ENCODE measurements at regions not wholly inside any gene's neighbourhood (a gene's known extent, or its start where the extent isn't known, plus 50 kb on each side); places are given as distances from the start of the nearest gene placed in this dataset.
"Not testable (repeated sequence)": the region's sequence is repeated elsewhere in the genome, so short reads cannot be mapped to it uniquely, and the experiment has no call there.

DNA sequence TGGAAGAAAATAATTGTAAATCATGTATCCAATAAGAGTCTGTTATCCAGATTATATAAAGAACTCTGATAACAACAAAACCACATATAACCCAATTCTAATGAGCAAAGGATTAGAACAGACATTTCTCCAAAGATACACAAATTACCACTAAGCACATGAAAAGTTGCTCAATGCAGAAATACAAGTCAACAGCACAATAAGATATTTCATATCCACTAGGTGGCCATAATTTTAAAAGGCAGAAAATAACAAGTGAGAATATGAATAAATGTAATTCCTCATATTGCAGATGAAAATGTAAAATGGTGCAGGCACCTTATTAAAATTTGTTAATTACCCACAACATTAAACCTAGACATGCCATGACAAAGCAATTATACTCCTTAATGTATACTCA is 73.9 kb upstream of the ZCCHC13 start:
- Histone ChIP-seq H3K9ac (ENCODE audit: low read depth, low read length) (no peak overlapping the region), H3K4me2 (ENCODE audit: low read length) (no peak overlapping the region), H3K27me3 (ENCODE audit: control insufficient read depth, insufficient read depth, low read length) (no peaks in the 10 kb centered on the region), H3K4me1 (ENCODE audit: control insufficient read depth, insufficient read depth, low read length) (no peaks in the 10 kb centered on the region), H3K4me3 (ENCODE audit: low read length) (no peak overlapping the region), H3K36me3 (ENCODE audit: insufficient read depth, low read length) (peaks cover 3% of the 10 kb centered on the region), H3K9me3 (replicated peaks; ENCODE audit: low read length) (no peaks in the 10 kb centered on the region)

DNA sequence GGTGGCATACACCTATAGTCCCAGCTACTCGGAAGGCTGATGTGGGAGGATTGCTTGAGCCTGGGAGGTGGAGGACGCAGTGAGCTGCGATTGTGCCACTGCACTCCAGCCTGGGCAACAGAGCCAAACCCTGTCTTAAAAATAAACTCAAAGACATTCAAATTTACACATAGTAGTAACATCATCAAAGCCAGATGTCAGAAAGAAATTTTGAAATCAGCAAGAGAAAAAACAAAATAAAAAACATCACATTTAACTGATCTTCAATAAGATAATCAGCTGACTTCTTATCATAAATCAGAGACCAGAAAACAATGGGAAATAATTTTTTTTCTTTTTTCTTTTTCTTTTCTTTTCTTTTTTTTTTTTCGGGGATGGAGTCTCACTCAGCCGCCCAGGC is 78.9 kb upstream of the ZCCHC13 start:
- H3K36me3 ChIP-seq (ENCODE audit: insufficient read depth, low read length), result peaks cover 22% of the 10 kb centered on the region
- no peak overlapping the region for H3K4me3 ChIP-seq (ENCODE audit: low read length)
- peaks cover 4% of the 10 kb centered on the region for H3K27me3 ChIP-seq (ENCODE audit: control insufficient read depth, insufficient read depth, low read length)
- no peaks in the 10 kb centered on the region for H3K4me1 ChIP-seq (ENCODE audit: control insufficient read depth, insufficient read depth, low read length)
- no peaks in the 10 kb centered on the region for H3K9me3 ChIP-seq (replicated peaks; ENCODE audit: low read length)
- H3K4me2 ChIP-seq (ENCODE audit: low read length), result no peak overlapping the region
- no peak overlapping the region for H3K9ac ChIP-seq (ENCODE audit: low read depth, low read length)

DNA sequence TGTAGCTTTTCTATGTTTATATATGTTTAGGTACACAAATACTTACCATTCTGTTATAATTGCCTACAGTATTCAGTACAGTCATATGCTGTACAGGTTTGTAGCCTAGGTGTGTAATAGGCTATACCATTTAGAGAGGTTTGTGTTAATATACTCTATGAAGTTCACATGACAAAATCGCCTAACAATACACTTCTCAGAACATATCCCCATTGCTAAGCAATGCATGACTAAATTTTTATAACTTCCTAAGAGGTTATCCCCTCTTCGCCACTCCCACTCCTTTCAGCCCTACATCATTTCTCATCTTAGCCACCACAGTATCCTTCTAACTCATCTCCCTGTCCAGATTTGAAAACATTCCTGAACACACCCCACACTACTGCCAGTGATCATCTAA is 83.7 kb upstream of the ZCCHC13 start:
- H3K9ac ChIP-seq (ENCODE audit: low read depth, low read length), result no peak overlapping the region
- H3K9me3 ChIP-seq (replicated peaks; ENCODE audit: low read length), result no peaks in the 10 kb centered on the region
- no peak overlapping the region for H3K4me2 ChIP-seq (ENCODE audit: low read length)
- H3K36me3 ChIP-seq (ENCODE audit: insufficient read depth, low read length), result peaks cover 30% of the 10 kb centered on the region
- no peaks in the 10 kb centered on the region for H3K4me1 ChIP-seq (ENCODE audit: control insufficient read depth, insufficient read depth, low read length)
- H3K4me3 ChIP-seq (ENCODE audit: low read length), result no peak overlapping the region
- peaks cover 4% of the 10 kb centered on the region for H3K27me3 ChIP-seq (ENCODE audit: control insufficient read depth, insufficient read depth, low read length)

DNA sequence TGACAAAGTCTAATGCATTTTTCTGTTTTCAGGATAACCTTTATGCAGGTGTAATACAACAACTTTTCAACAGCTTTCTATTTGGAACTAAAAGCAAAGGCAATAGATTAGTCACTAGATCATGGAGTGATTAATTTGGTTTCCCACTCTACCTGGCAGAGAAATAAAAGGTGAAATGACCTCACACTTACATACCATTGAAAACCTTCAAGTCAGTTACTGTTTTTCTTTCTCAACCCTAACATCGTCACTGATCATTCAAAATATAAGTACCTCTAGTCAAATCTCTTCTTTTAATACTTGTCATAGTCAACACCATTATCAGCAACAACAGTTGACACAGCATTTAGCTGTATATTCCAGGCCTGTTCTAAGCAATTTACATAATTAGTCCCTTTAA is 85.1 kb upstream of the ZCCHC13 start:
- Histone ChIP-seq H3K4me2 (ENCODE audit: low read length) (no peak overlapping the region), H3K9me3 (replicated peaks; ENCODE audit: low read length) (no peaks in the 10 kb centered on the region), H3K9ac (ENCODE audit: low read depth, low read length) (no peak overlapping the region), H3K4me1 (ENCODE audit: control insufficient read depth, insufficient read depth, low read length) (no peaks in the 10 kb centered on the region), H3K27me3 (ENCODE audit: control insufficient read depth, insufficient read depth, low read length) (peaks cover 4% of the 10 kb centered on the region), H3K36me3 (ENCODE audit: insufficient read depth, low read length) (peaks cover 29% of the 10 kb centered on the region), H3K4me3 (ENCODE audit: low read length) (no peak overlapping the region)

DNA sequence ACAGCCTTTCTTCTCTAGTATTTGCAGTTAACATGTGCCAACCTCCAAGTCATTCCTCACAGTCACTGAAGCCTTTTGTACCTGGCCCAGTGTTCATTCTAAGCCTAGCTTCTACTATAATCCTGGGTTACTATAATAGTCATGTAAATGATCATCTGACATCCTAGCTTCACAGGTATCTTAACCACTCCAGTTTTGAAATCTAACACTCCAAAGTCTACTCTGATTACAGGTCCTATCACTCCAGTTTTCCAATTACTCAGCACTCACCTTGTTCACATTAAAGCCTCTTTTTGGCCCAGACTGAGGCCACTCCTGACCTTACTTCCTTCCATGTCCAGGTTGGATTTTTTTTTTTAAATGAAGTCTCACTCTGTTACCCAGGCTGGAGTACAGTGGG is 87.6 kb upstream of the ZCCHC13 start:
- H3K9ac ChIP-seq (ENCODE audit: low read depth, low read length), result no peak overlapping the region
- H3K4me2 ChIP-seq (ENCODE audit: low read length), result no peak overlapping the region
- no peaks in the 10 kb centered on the region for H3K4me1 ChIP-seq (ENCODE audit: control insufficient read depth, insufficient read depth, low read length)
- H3K27me3 ChIP-seq (ENCODE audit: control insufficient read depth, insufficient read depth, low read length), result peaks cover 4% of the 10 kb centered on the region
- H3K9me3 ChIP-seq (replicated peaks; ENCODE audit: low read length), result no peaks in the 10 kb centered on the region
- no peak overlapping the region for H3K4me3 ChIP-seq (ENCODE audit: low read length)
- peaks cover 21% of the 10 kb centered on the region for H3K36me3 ChIP-seq (ENCODE audit: insufficient read depth, low read length)

DNA sequence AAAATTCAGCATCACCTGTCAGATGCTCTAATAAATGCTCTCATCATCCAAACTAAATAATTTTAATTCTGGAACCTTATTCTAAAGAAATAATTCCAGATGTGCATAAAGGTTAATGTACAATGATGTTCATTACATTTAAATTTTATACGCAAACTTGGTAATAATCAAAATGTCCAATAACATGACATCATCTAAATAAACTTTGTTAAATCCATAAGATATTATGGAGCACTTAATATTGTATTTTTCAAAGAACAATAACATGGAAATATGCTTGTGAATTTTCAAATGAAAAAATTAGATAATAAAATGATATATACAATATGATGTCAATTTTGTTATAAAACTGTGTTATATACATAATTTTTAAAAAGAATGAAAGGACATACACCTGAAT is 92.1 kb upstream of the ZCCHC13 start:
- Histone ChIP-seq H3K36me3 (ENCODE audit: insufficient read depth, low read length) (peaks cover 12% of the 10 kb centered on the region), H3K9ac (ENCODE audit: low read depth, low read length) (no peak overlapping the region), H3K4me3 (ENCODE audit: low read length) (no peak overlapping the region), H3K27me3 (ENCODE audit: control insufficient read depth, insufficient read depth, low read length) (no peaks in the 10 kb centered on the region), H3K4me2 (ENCODE audit: low read length) (no peak overlapping the region), H3K4me1 (ENCODE audit: control insufficient read depth, insufficient read depth, low read length) (no peaks in the 10 kb centered on the region), H3K9me3 (replicated peaks; ENCODE audit: low read length) (no peaks in the 10 kb centered on the region)

DNA sequence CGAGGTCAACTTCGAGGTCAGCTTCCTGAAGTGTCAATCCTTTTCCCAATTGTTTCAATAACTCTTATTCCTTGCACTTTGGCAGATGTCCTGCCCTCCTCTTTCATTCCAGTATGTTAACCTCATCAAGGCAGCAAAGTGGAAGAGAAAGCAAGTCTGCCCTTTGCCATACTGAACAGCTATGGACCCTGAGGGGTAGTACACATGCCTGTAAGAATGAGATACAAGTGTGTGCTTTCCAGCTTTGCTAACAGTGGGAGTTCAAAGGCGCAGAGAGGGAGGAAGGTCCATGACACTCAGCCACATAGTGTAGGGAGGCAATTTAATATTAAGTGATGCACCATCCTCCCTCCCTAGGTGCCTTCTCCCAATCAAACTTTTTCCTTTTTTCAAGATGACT is 96.4 kb upstream of the ZCCHC13 start:
- H3K9me3 ChIP-seq (replicated peaks; ENCODE audit: low read length), result no peaks in the 10 kb centered on the region
- no peaks in the 10 kb centered on the region for H3K4me1 ChIP-seq (ENCODE audit: control insufficient read depth, insufficient read depth, low read length)
- H3K4me3 ChIP-seq (ENCODE audit: low read length), result no peak overlapping the region
- H3K4me2 ChIP-seq (ENCODE audit: low read length), result no peak overlapping the region
- no peaks in the 10 kb centered on the region for H3K27me3 ChIP-seq (ENCODE audit: control insufficient read depth, insufficient read depth, low read length)
- no peak overlapping the region for H3K9ac ChIP-seq (ENCODE audit: low read depth, low read length)
- peaks cover 18% of the 10 kb centered on the region for H3K36me3 ChIP-seq (ENCODE audit: insufficient read depth, low read length)

DNA sequence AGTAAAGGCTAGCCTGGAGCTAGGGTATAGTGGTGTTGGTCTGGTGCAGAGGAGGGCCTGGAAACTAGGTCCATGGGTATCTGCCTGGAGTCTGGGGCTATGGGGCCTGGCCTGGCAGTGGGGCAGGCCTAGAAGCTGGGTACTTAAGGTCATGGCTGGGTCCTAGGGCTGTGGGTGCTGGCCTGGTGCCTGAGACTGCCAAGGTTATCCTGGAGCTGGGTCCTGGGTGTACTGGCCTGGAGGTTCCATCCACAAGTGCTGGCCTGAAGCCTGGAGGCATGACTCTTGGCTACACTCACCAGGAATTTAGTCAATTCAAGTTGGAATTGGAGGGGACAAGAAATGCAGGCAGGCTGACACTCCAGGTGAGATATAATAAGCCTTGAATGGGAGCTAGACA is 108.4 kb upstream of the ZCCHC13 start:
- H3K27me3 ChIP-seq (ENCODE audit: control insufficient read depth, insufficient read depth, low read length), result peaks cover 14% of the 10 kb centered on the region
- no peak overlapping the region for H3K4me2 ChIP-seq (ENCODE audit: low read length)
- H3K4me1 ChIP-seq (ENCODE audit: control insufficient read depth, insufficient read depth, low read length), result no peaks in the 10 kb centered on the region
- no peaks in the 10 kb centered on the region for H3K9me3 ChIP-seq (replicated peaks; ENCODE audit: low read length)
- no peak overlapping the region for H3K4me3 ChIP-seq (ENCODE audit: low read length)
- H3K36me3 ChIP-seq (ENCODE audit: insufficient read depth, low read length), result no peaks in the 10 kb centered on the region
- no peak overlapping the region for H3K9ac ChIP-seq (ENCODE audit: low read depth, low read length)

DNA sequence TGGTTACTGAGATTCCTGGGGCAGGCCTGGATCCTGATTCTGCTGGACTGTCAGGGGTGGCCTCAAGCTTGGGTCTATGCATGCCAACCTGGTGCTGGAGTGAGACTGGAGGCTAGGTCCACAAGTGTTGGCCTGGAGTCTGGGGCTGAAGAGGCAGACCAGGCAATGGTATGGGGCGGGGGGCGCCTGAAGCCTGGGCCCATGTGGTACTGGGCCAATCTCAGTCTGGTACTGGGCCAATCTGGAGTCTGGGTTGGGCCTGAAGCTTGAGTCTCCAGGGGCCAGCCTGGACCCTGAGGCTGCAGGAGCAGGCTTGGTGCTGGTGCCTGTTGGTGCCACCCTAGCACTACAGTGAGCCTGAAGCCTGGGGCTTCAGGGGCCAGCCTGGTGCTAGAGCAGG is 108.9 kb upstream of the ZCCHC13 start:
- H3K9me3 ChIP-seq (replicated peaks; ENCODE audit: low read length), result no peaks in the 10 kb centered on the region

DNA sequence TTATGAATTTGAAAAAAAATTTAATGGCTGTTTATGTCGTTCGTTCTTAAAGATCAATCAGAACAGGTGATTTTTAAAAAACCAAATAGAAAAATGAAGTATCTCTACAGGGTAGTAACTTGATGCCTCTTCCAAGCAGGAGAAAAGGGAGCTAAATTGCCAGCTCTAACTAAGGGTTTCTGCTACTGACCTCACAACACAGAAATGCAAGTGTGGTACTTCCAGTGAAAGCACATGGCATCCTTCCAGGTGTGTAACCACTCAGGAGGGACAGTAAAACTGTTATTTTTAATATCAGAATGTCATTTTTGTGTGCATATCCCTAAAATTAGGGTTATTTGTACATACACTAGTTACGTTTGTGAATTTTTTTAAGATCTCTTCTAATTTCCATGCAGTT is 116.8 kb upstream of the ZCCHC13 start:
- Histone ChIP-seq H3K27me3 (ENCODE audit: control insufficient read depth, insufficient read depth, low read length) (peaks cover 9% of the 10 kb centered on the region), H3K4me1 (ENCODE audit: control insufficient read depth, insufficient read depth, low read length) (no peaks in the 10 kb centered on the region), H3K9ac (ENCODE audit: low read depth, low read length) (no peak overlapping the region), H3K36me3 (ENCODE audit: insufficient read depth, low read length) (no peaks in the 10 kb centered on the region), H3K4me3 (ENCODE audit: low read length) (no peak overlapping the region), H3K9me3 (replicated peaks; ENCODE audit: low read length) (no peaks in the 10 kb centered on the region), H3K4me2 (ENCODE audit: low read length) (no peak overlapping the region)

More for the DNA sequence above, 108.9 kb upstream of the ZCCHC13 start:
- Histone ChIP-seq H3K4me2 (ENCODE audit: low read length) (no peak overlapping the region), H3K36me3 (ENCODE audit: insufficient read depth, low read length) (no peaks in the 10 kb centered on the region), H3K4me3 (ENCODE audit: low read length) (no peak overlapping the region), H3K27me3 (ENCODE audit: control insufficient read depth, insufficient read depth, low read length) (peaks cover 14% of the 10 kb centered on the region), H3K9ac (ENCODE audit: low read depth, low read length) (no peak overlapping the region), H3K4me1 (ENCODE audit: control insufficient read depth, insufficient read depth, low read length) (no peaks in the 10 kb centered on the region)

DNA sequence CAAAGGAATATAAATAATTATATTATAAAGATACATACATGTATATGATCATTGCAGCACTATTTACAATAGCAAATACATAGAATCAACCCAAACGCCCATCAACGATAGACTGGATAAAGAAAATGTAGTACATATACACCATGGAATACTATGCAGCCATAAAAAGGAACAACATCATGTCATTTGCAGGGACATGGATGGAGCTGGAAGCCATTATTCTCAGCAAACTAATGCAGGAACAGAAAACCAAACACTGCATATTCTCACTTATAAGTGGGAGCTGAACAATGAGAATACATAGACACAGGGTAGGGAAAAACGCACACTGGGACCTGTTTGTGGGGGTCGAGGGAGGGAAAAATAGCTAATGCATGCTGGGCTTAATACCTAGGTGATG is 120.9 kb upstream of the ZCCHC13 start:
- not testable (repeated sequence) for H3K9ac ChIP-seq (ENCODE audit: low read depth, low read length); H3K9me3 ChIP-seq (replicated peaks; ENCODE audit: low read length); H3K36me3 ChIP-seq (ENCODE audit: insufficient read depth, low read length); H3K27me3 ChIP-seq (ENCODE audit: control insufficient read depth, insufficient read depth, low read length); H3K4me2 ChIP-seq (ENCODE audit: low read length); H3K4me3 ChIP-seq (ENCODE audit: low read length); H3K4me1 ChIP-seq (ENCODE audit: control insufficient read depth, insufficient read depth, low read length)

DNA sequence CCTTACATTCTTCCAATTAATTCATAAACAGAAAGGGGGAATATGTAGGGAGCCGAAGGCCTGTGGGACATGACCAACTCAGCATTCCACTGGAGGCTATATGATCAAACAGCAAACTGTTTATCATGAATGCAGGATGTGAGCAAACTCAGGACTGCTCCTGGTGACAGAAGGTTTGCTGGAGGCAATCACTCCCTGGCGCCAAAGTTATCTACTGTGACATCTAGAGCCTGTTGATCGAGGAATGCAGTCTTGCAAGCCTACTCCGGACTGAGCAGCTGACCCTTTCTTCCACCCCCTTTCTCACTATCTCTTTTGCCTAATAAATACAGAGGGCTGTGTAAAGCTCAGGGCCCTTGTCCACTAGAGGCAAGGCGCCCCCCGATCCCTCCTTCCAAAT is 122.0 kb upstream of the ZCCHC13 start:
- H3K9me3 ChIP-seq (replicated peaks; ENCODE audit: low read length); H3K9ac ChIP-seq (ENCODE audit: low read depth, low read length); H3K4me3 ChIP-seq (ENCODE audit: low read length); H3K27me3 ChIP-seq (ENCODE audit: control insufficient read depth, insufficient read depth, low read length); H3K36me3 ChIP-seq (ENCODE audit: insufficient read depth, low read length); H3K4me1 ChIP-seq (ENCODE audit: control insufficient read depth, insufficient read depth, low read length); H3K4me2 ChIP-seq (ENCODE audit: low read length): not testable (repeated sequence)

DNA sequence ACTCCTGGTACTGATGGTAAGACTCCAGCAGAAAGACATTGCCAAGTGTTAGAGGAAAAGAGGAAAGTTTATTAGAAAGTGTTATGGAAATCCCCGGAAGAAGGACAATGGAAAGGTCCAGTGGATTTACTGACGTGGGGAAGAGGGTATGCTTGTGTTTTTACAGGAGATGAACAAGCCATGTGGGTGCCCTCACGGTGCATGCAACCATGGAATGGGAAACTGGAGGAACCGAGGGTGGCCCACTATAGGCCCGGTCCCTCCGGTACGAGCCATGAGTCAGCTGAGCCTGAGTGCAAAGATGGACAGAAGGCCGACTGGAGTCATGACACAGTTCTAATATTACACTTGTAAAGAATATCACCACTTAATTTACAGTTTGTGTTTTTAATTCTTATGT is 123.3 kb upstream of the ZCCHC13 start:
- no peak overlapping the region for H3K4me3 ChIP-seq (ENCODE audit: low read length)
- H3K27me3 ChIP-seq (ENCODE audit: control insufficient read depth, insufficient read depth, low read length), result peaks cover 4% of the 10 kb centered on the region
- H3K36me3 ChIP-seq (ENCODE audit: insufficient read depth, low read length), result no peaks in the 10 kb centered on the region
- no peaks in the 10 kb centered on the region for H3K4me1 ChIP-seq (ENCODE audit: control insufficient read depth, insufficient read depth, low read length)
- no peak overlapping the region for H3K4me2 ChIP-seq (ENCODE audit: low read length)
- no peaks in the 10 kb centered on the region for H3K9me3 ChIP-seq (replicated peaks; ENCODE audit: low read length)
- no peak overlapping the region for H3K9ac ChIP-seq (ENCODE audit: low read depth, low read length)

Data from skeletal muscle satellite cell (primary cell).